Upper lobe of left lung (tissue), 6 donors: ENCODE measurements at regions not wholly inside any gene's neighbourhood (a gene's known extent, or its start where the extent isn't known, plus 50 kb on each side); places are given as distances from the start of the nearest gene placed in this dataset.

Experiments used
- ATAC-seq, 2 donors: fragments of 200-7000 bp; cut with Tn5 transposase; one replicate each; pipeline ENCODE4 v1.9.1; 2022; ENCODE audit warnings: mild to moderate bottlenecking in 2 of 2, moderate library complexity in 2 of 2; ENCODE audit not compliant: low FRiP score in 2 of 2
- DNase-seq, 2 donors: peaks; one replicate each; pipeline ENCODE4 v3.0.0-alpha.2; 2019 to 2020
- H3K27ac ChIP-seq, 4 donors: fragments of 200-600 bp; sonication (generic); one replicate each; pipeline ENCODE4 v1.5.1; 2016 to 2019
- H3K27me3 ChIP-seq, 4 donors: fragments of 200-600 bp; sonication (generic); one replicate each; pipeline ENCODE4 v1.5.1; 2017 to 2019
- H3K36me3 ChIP-seq, 4 donors: fragments of 200-600 bp; sonication (generic); one replicate each; pipeline ENCODE4 v1.5.1; 2016 to 2019
- H3K4me1 ChIP-seq, 4 donors: fragments of 200-600 bp; sonication (generic); one replicate each; pipeline ENCODE4 v1.5.1; 2018 to 2019
- H3K4me3 ChIP-seq, 4 donors: fragments of 200-600 bp; sonication (generic); one replicate each; pipeline ENCODE4 v1.5.1; 2017 to 2019; ENCODE audit warnings: mild to moderate bottlenecking in 2 of 4, moderate library complexity in 1 of 4
- H3K9me3 ChIP-seq, 4 donors: fragments of 200-600 bp; sonication (generic); one replicate each; pipeline ENCODE4 v1.5.1; 2018 to 2019
- CTCF ChIP-seq, 6 experiments: fragments of 450-650 bp in 4 of 6; fragments of 200-600 bp in 2 of 6; sonication (generic) in 2 of 6; IDR thresholded peaks; one replicate each; pipeline ENCODE4 v1.5.1; 2016 to 2019; ENCODE audit warnings: antibody characterized with exemption in 6 of 6
- EP300 ChIP-seq, 4 donors: sonication (generic); formaldehyde crosslinking; IDR thresholded peaks; one replicate each; pipeline ENCODE4 v1.5.1; 2017; ENCODE audit warnings: antibody characterized with exemption in 4 of 4, control low read depth in 2 of 4
- POLR2A ChIP-seq, 4 donors: fragments of 450-650 bp; IDR thresholded peaks; one replicate each; pipeline ENCODE4 v1.5.1; 2016 to 2017; ENCODE audit warnings: antibody characterized with exemption in 4 of 4, mild to moderate bottlenecking in 2 of 4
- POLR2AphosphoS5 ChIP-seq, 2 donors: sonication (generic); formaldehyde crosslinking; IDR thresholded peaks; one replicate each; pipeline ENCODE4 v1.5.1; 2017; ENCODE audit warnings: antibody characterized with exemption in 2 of 2
- WGBS, 2 donors: methylation state at CpG; one replicate each; pipeline ENCODE4 v1.1.5; 2017 to 2018; 5-methylcytosine and 5-hydroxymethylcytosine counted together
- donor health status: DM: no; HTN: no; CAD: no; lungs with moderate emphysema.
- donor health status: DM: no; HTN: yes; CAD: no; lungs with severe emphysema.

GRCh38 chr15:93188236-93188635 is 99.2 kb upstream of the RGMA start:
- H3K4me1 ChIP-seq: no peaks in the 10 kb centered on the region
- no peak overlapping the region for H3K27ac ChIP-seq
- TF ChIP-seq POLR2A (IDR thresholded peaks at IDR 0.05): no peak
- no peak for TF ChIP-seq CTCF (IDR thresholded peaks at IDR 0.05)
- no peak for TF ChIP-seq EP300 (IDR thresholded peaks at IDR 0.05)
- no peak for TF ChIP-seq POLR2AphosphoS5 (IDR thresholded peaks at IDR 0.05)
- DNase-seq (no peak), ATAC-seq (no peak)
- no peaks in the 10 kb centered on the region for H3K36me3 ChIP-seq
- no peak overlapping the region for H3K4me3 ChIP-seq
- 64 to 74% methylated on average over 3 of the region's 3 CpGs for WGBS, 2 donors
- no peaks in the 10 kb centered on the region for H3K9me3 ChIP-seq
- H3K27me3 ChIP-seq: no peaks in the 10 kb centered on the region

GRCh38 chr15:93185796-93186195 is 96.8 kb upstream of the RGMA start:
- DNase-seq (no peak), ATAC-seq (no peak)
- Histone ChIP-seq H3K9me3 (no peaks in the 10 kb centered on the region), H3K4me1 (no peaks in the 10 kb centered on the region), H3K27me3 (no peaks in the 10 kb centered on the region), H3K27ac (no peak overlapping the region), H3K4me3 (no peak overlapping the region), H3K36me3 (no peaks in the 10 kb centered on the region)
- 68 to 73% methylated on average over 3 of the region's 3 CpGs for WGBS, 2 donors
- no peak for TF ChIP-seq EP300 (IDR thresholded peaks at IDR 0.05)
- TF ChIP-seq POLR2AphosphoS5 (IDR thresholded peaks at IDR 0.05): no peak
- no peak for TF ChIP-seq POLR2A (IDR thresholded peaks at IDR 0.05)
- TF ChIP-seq CTCF (IDR thresholded peaks at IDR 0.05): no peak

- 63 to 64% methylated on average over 8 of the region's 8 CpGs for WGBS, 2 donors
- DNase-seq (no peak), ATAC-seq (no peak)
- TF ChIP-seq CTCF (IDR thresholded peaks at IDR 0.05): no peak
- H3K27me3 ChIP-seq: no peaks in the 10 kb centered on the region
- H3K9me3 ChIP-seq: no peaks in the 10 kb centered on the region
- no peaks in the 10 kb centered on the region for H3K36me3 ChIP-seq
- no peak overlapping the region for H3K4me3 ChIP-seq
- H3K27ac ChIP-seq: no peak overlapping the region
- H3K4me1 ChIP-seq: peaks cover 0 to 10% (median 8%) of the 10 kb centered on the region in 4 donors
Observed at GRCh38 chr15:93182703-93183205, 93.7 kb upstream of the RGMA start.

- 69 to 76% methylated on average over 5 to 6 of the region's 6 CpGs for WGBS, 2 donors
- ATAC-seq: no peak
Observed at GRCh38 chr15:93180656-93181055, 91.6 kb upstream of the RGMA start.

More at GRCh38 chr15:93180656-93181055, 91.6 kb upstream of the RGMA start:
- TF ChIP-seq CTCF (IDR thresholded peaks at IDR 0.05) (no peak), POLR2A (IDR thresholded peaks at IDR 0.05) (no peak), POLR2AphosphoS5 (IDR thresholded peaks at IDR 0.05) (no peak), EP300 (IDR thresholded peaks at IDR 0.05) (no peak)
- Histone ChIP-seq H3K4me1 (peaks cover 0 to 10% (median 8%) of the 10 kb centered on the region in 4 donors), H3K9me3 (no peaks in the 10 kb centered on the region), H3K27me3 (no peaks in the 10 kb centered on the region), H3K27ac (no peak overlapping the region), H3K4me3 (no peak overlapping the region), H3K36me3 (no peaks in the 10 kb centered on the region)
- no peak for DNase-seq
